ENCODE measurements at regions not wholly inside any gene's neighbourhood (a gene's known extent, or its start where the extent isn't known, plus 50 kb on each side); places are given as distances from the start of the nearest gene placed in this dataset.
"Not testable (repeated sequence)": the region's sequence is repeated elsewhere in the genome, so short reads cannot be mapped to it uniquely, and the experiment has no call there.

- DNase-seq, result no peak
Measured at GRCh38 chr16:22627043-22627442, 116.4 kb downstream of the NPIPB5 start.

- no peak for DNase-seq
Measured at GRCh38 chr16:22628994-22629393, 118.3 kb downstream of the NPIPB5 start.

GRCh38 chr16:22630242-22630641, 119.6 kb downstream of the NPIPB5 start:
- DNase-seq, result no peak

- DNase-seq, result no peak
Measured at GRCh38 chr16:22631264-22631663, 120.6 kb downstream of the NPIPB5 start.

GRCh38 chr16:22632606-22633005, 121.9 kb downstream of the NPIPB5 start:
- DNase-seq, result no peak

- no peak for DNase-seq
Measured at GRCh38 chr16:22633280-22633679, 122.6 kb downstream of the NPIPB5 start.

GRCh38 chr16:22633799-22634198, 123.1 kb downstream of the NPIPB5 start:
- no peak for DNase-seq

GRCh38 chr16:22634954-22635353, 124.3 kb downstream of the NPIPB5 start:
- DNase-seq, result no peak

GRCh38 chr16:22635357-22635761, 124.7 kb downstream of the NPIPB5 start:
- DNase-seq, result no peak

- no peak for DNase-seq
Measured at GRCh38 chr16:22635801-22636200, 125.1 kb downstream of the NPIPB5 start.

- DNase-seq, result no peak
Measured at GRCh38 chr16:22638393-22639206, 127.9 kb downstream of the NPIPB5 start.

- DNase-seq, result no peak
Measured at GRCh38 chr16:22641131-22641628, 130.5 kb downstream of the NPIPB5 start.

GRCh38 chr16:22642416-22643088, 131.9 kb downstream of the NPIPB5 start:
- DNase-seq, result no peak

- DNase-seq, result not testable (repeated sequence)
Measured at GRCh38 chr16:22643203-22643602, 132.5 kb downstream of the NPIPB5 start.

GRCh38 chr16:22643886-22644285, 133.2 kb downstream of the NPIPB5 start:
- no peak for DNase-seq

- DNase-seq, result no peak
Measured at GRCh38 chr16:22645868-22646267, 135.2 kb downstream of the NPIPB5 start.

GRCh38 chr16:22646948-22647556, 136.4 kb downstream of the NPIPB5 start:
- DNase-seq, result no peak

- no peak for DNase-seq
Measured at GRCh38 chr16:22648141-22648540, 137.4 kb downstream of the NPIPB5 start.

- no peak for DNase-seq
Measured at GRCh38 chr16:22648941-22649340, 138.2 kb downstream of the NPIPB5 start.

GRCh38 chr16:22651111-22651817, 140.6 kb downstream of the NPIPB5 start:
- not testable (repeated sequence) for DNase-seq

GRCh38 chr16:22652463-22652845, 141.8 kb downstream of the NPIPB5 start:
- no peak for DNase-seq

- DNase-seq, result no peak
Measured at GRCh38 chr16:22653876-22654275, 143.2 kb downstream of the NPIPB5 start.

- not testable (repeated sequence) for DNase-seq
Measured at GRCh38 chr16:22656573-22656972, 145.9 kb downstream of the NPIPB5 start.
